Fibroblast of lung (primary cell): ENCODE measurements at regions not wholly inside any gene's neighbourhood (a gene's known extent, or its start where the extent isn't known, plus 50 kb on each side); places are given as distances from the start of the nearest gene placed in this dataset.
"Not testable (repeated sequence)": the region's sequence is repeated elsewhere in the genome, so short reads cannot be mapped to it uniquely, and the experiment has no call there.

Experiments used
- DNase-seq, 2 donors: peaks; one replicate each; pipeline versions ENCODE4 v3.0.0 to v3.0.0-alpha.2; 2010; ENCODE audit warnings: low read depth in 2 of 2
- H2AFZ ChIP-seq: 2 replicates; pipeline ENCODE4 v1.5.1; 2012; ENCODE audit warnings: low read length, control low read depth, inconsistent platforms
- H3K27ac ChIP-seq: 2 replicates; pipeline ENCODE4 v1.5.1; 2011; ENCODE audit warnings: low read length, control low read depth; ENCODE audit not compliant: insufficient read depth
- H3K27me3 ChIP-seq: 2 replicates; pipeline ENCODE4 v1.5.1; 2011; ENCODE audit warnings: mild to moderate bottlenecking, low read length; ENCODE audit not compliant: control insufficient read depth, insufficient read depth
- H3K36me3 ChIP-seq: 2 replicates; pipeline ENCODE4 v1.5.1; 2011; ENCODE audit warnings: low read length; ENCODE audit not compliant: control insufficient read depth, insufficient read depth
- H3K4me1 ChIP-seq: 2 replicates; pipeline ENCODE4 v1.5.1; 2011; ENCODE audit warnings: low read length; ENCODE audit not compliant: control insufficient read depth, insufficient read depth; ENCODE audit errors: extremely low read depth
- H3K4me2 ChIP-seq: 2 replicates; pipeline ENCODE4 v1.5.1; 2011; ENCODE audit warnings: low read length, control low read depth; ENCODE audit not compliant: insufficient read depth; ENCODE audit errors: extremely low read depth
- H3K4me3 ChIP-seq, 4 experiments: fragments of 200-600 bp in 1 of 4; sonication (generic) in 1 of 4; replicated peaks in 1 of 4; 2 replicates each; pipeline ENCODE4 v1.5.1; 2011 to 2016; ENCODE audit warnings: low read length in 4 of 4, low read depth in 3 of 4, mild to moderate bottlenecking in 3 of 4, control low read depth in 2 of 4, inconsistent platforms in 1 of 4, mixed read lengths in 1 of 4; ENCODE audit not compliant: insufficient read depth in 1 of 4; ENCODE audit errors: control extremely low read depth in 1 of 4
- H3K79me2 ChIP-seq: 2 replicates; pipeline ENCODE4 v1.5.1; 2012; ENCODE audit warnings: mild to moderate bottlenecking, low read length, inconsistent platforms; ENCODE audit not compliant: control insufficient read depth, insufficient read depth
- H3K9ac ChIP-seq: 2 replicates; pipeline ENCODE4 v1.5.1; 2011; ENCODE audit warnings: mild to moderate bottlenecking, low read length, control low read depth; ENCODE audit not compliant: insufficient read depth
- H3K9me3 ChIP-seq: 2 replicates; pipeline ENCODE4 v1.5.1; 2012; ENCODE audit warnings: low read depth, low read length; ENCODE audit not compliant: control insufficient read depth, insufficient read depth
- H4K20me1 ChIP-seq: 2 replicates; pipeline ENCODE4 v1.5.1; 2011; ENCODE audit warnings: low read length; ENCODE audit not compliant: control insufficient read depth, insufficient read depth; ENCODE audit errors: extremely low read depth
- EZH2 ChIP-seq: IDR thresholded peaks from 2 replicates; pipeline ENCODE4 v1.5.1; 2012; ENCODE audit warnings: low read length, control low read depth, mild to moderate bottlenecking; ENCODE audit errors: missing control alignments
- TF ChIP-seq, protein P1 (sequence below), 2 donors: IDR thresholded peaks in 1 of 2; conservative IDR thresholded peaks in 1 of 2; 1 replicate in 1 of 2; 2 replicates in 1 of 2; pipeline ENCODE4 v1.5.1; 2011 to 2012; ENCODE audit warnings: low read length in 2 of 2, control low read depth in 1 of 2, inconsistent platforms in 1 of 2, low read depth in 1 of 2, mild to moderate bottlenecking in 1 of 2

DNA sequence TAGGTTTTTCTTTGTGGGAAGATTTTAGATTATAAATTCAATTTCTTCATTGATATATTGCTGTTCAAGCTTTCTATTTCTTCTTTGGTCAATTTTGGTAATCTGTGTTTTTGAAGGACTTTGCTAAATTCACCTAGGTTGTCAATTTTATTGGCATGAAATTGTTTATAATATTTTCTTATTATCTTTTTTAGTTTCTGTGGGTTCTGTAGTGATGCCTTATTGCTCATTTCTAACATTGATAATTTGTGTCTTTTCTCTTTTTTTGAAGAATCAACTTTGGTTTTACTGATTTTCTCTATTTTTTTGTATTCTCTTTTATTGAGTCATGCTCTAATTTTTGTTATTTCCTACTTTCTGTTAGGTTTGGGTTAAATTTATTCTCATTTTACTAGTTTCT, 123.2 kb downstream of the ADSS2 start:
- TF ChIP-seq EZH2: no peak
- TF ChIP-seq, protein P1, sequence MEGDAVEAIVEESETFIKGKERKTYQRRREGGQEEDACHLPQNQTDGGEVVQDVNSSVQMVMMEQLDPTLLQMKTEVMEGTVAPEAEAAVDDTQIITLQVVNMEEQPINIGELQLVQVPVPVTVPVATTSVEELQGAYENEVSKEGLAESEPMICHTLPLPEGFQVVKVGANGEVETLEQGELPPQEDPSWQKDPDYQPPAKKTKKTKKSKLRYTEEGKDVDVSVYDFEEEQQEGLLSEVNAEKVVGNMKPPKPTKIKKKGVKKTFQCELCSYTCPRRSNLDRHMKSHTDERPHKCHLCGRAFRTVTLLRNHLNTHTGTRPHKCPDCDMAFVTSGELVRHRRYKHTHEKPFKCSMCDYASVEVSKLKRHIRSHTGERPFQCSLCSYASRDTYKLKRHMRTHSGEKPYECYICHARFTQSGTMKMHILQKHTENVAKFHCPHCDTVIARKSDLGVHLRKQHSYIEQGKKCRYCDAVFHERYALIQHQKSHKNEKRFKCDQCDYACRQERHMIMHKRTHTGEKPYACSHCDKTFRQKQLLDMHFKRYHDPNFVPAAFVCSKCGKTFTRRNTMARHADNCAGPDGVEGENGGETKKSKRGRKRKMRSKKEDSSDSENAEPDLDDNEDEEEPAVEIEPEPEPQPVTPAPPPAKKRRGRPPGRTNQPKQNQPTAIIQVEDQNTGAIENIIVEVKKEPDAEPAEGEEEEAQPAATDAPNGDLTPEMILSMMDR (conservative IDR thresholded peaks at IDR 0.05 in 1 of 2, IDR thresholded peaks at IDR 0.05 in 1 of 2; ENCODE audit: low read depth in 1 of 2, low read length in 2 of 2): no peak
- no peaks in the 10 kb centered on the region for H3K36me3 ChIP-seq
- H4K20me1 ChIP-seq: no peaks in the 10 kb centered on the region
- no peak overlapping the region for H3K27ac ChIP-seq
- no peaks in the 10 kb centered on the region for H3K27me3 ChIP-seq
- no peak overlapping the region for H2AFZ ChIP-seq
- no peaks in the 10 kb centered on the region for H3K79me2 ChIP-seq
- DNase-seq: peak in 1 of 2 donors; percentile 19
- no peaks in the 10 kb centered on the region for H3K9me3 ChIP-seq
- no peak overlapping the region for H3K4me3 ChIP-seq
- H3K4me2 ChIP-seq: no peak overlapping the region
- no peak overlapping the region for H3K9ac ChIP-seq
- peaks cover 1% of the 10 kb centered on the region for H3K4me1 ChIP-seq

DNA sequence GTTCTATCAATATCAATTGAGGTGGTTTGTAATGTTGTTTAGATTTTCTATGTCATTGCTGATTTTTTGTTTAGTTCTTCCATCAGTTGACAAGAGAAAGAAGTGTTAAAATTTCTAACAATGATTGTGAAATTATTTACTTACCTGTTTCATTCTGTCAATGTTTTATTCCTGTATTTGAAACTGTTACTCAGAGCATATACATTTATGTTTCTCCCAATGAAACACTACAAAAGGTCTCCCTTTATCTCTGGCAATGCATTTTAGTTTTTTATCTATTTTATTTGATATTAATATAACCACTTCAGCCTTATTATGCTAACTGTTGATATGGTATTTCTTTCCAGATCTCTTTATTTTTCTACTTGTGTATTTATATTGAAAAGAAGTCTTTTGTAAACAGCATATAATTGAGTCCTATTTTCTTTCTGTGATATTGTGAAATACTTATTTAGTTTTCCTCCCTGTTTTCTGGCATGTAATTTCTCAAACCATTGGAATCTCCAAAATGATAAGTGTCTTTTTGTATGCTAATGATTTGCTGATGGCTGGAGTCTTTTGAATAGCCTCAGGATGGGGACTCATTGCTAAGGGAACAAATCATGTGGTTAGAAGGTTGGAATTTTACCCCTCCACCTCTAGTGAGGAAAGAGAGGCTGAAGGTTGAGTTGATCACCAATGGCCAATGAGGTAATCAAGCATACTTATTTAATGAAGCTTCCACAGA, 122.0 kb downstream of the ADSS2 start:
- Histone ChIP-seq H3K27ac (no peak overlapping the region), H3K36me3 (no peaks in the 10 kb centered on the region), H2AFZ (no peak overlapping the region), H3K9me3 (no peaks in the 10 kb centered on the region), H3K4me1 (no peaks in the 10 kb centered on the region), H3K79me2 (no peaks in the 10 kb centered on the region), H4K20me1 (no peaks in the 10 kb centered on the region), H3K9ac (no peak overlapping the region), H3K27me3 (no peaks in the 10 kb centered on the region), H3K4me2 (no peak overlapping the region), H3K4me3 (no peak overlapping the region)
- no peak for DNase-seq
- TF ChIP-seq, protein P1 (conservative IDR thresholded peaks at IDR 0.05 in 1 of 2, IDR thresholded peaks at IDR 0.05 in 1 of 2; ENCODE audit: low read depth in 1 of 2, low read length in 2 of 2): no peak
- no peak for TF ChIP-seq EZH2

DNA sequence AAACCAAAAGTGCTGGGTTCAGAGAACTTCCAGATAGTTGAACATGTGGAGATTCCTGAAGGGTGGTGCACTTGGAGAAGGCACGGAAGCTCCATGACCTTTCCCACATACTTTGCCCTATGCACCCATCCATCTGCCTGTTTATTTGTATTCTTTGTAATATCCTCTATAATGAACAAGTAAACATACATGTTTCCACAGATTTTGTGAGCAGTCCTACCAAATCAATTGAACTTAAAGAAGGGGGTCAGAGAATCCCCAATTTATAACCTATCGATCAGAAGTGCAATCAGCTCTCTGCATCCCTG, 121.4 kb downstream of the ADSS2 start:
- Histone ChIP-seq H3K27ac (no peak overlapping the region), H3K4me2 (no peak overlapping the region), H3K27me3 (no peaks in the 10 kb centered on the region), H2AFZ (no peak overlapping the region), H4K20me1 (no peaks in the 10 kb centered on the region), H3K9ac (no peak overlapping the region), H3K36me3 (no peaks in the 10 kb centered on the region), H3K79me2 (no peaks in the 10 kb centered on the region), H3K4me1 (no peaks in the 10 kb centered on the region), H3K4me3 (no peak overlapping the region), H3K9me3 (no peaks in the 10 kb centered on the region)
- DNase-seq: no peak
- TF ChIP-seq, protein P1 (conservative IDR thresholded peaks at IDR 0.05 in 1 of 2, IDR thresholded peaks at IDR 0.05 in 1 of 2; ENCODE audit: low read depth in 1 of 2, low read length in 2 of 2): no peak
- TF ChIP-seq EZH2: no peak

DNA sequence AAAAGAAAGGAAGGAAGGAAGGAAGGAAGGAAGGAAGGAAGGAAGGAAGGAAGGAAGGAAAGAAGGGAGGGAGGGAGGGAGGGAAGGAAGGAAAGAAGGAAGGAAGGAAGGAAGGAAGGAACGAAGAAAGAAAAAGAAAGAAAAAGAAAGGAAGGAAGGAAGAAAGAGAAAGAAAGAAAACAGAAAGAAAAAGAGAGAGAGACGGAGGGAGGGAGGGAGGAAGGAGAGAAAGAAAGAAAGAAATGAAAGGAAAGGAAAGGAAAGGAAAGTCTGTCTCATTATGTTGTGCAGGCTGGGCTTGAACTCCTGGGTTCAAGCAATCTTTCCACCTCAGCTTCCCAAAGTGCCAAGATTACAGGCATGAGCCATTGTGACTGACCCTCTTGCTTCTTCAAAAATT, 118.9 kb downstream of the ADSS2 start:
- not testable (repeated sequence) for H3K27ac ChIP-seq, H3K4me3 ChIP-seq, H3K27me3 ChIP-seq, H3K9ac ChIP-seq, H2AFZ ChIP-seq, DNase-seq, H3K4me2 ChIP-seq, H3K9me3 ChIP-seq, H4K20me1 ChIP-seq, H3K36me3 ChIP-seq, H3K79me2 ChIP-seq, H3K4me1 ChIP-seq

DNA sequence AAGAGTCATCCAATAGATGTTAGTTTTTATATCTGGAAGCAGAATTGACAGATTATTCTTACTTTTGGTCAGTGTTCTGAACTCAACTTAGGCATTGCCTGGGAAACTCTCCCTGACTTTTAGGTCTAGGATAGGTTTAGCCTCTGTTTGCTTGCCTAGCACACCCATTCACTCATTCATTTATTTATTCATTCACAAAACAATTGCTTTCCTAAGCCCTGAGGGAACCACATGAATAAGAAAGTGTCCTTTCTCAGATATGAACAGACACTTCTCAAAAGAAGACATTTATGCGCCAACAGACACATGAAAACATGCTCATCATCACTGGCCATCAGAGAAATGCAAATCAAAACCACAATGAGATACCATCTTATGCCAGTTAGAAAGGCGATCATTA, 117.4 kb downstream of the ADSS2 start:
- H3K9me3 ChIP-seq, H3K9ac ChIP-seq, H3K27me3 ChIP-seq, DNase-seq, H4K20me1 ChIP-seq, H3K4me2 ChIP-seq, H3K27ac ChIP-seq, H3K79me2 ChIP-seq, H3K4me3 ChIP-seq, H3K36me3 ChIP-seq, H2AFZ ChIP-seq, H3K4me1 ChIP-seq: not testable (repeated sequence)
